ENCODE measurements at regions not wholly inside any gene's neighbourhood (a gene's known extent, or its start where the extent isn't known, plus 50 kb on each side); places are given as distances from the start of the nearest gene placed in this dataset.
A peak's percentile ranks its signal among the peaks of the same experiment; 100 is the strongest.
"Not testable (repeated sequence)": the region's sequence is repeated elsewhere in the genome, so short reads cannot be mapped to it uniquely, and the experiment has no call there.

- DNase-seq = no peak
These were observed 111.4 kb upstream of the CPHXL start for GRCh38 chr16:75837681-75838080.

DNA sequence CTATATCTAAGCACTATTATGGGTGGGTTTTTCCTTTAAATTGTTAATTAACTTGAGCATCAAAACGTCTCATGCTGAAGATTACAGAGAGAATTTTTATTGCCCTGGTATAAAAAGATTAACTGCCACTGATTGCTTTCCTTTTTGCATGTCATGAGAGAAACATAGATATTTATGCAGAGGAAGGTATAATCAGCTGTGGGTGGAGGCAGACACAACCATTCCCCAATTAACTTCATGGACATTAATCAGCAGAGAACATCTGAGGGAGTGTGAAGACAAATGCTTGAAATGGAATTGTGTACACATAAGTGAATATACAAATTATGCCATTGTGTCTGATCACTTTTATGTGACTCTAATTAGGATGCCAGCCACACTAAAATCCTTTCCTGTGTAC lies 115.2 kb upstream of the CPHXL start:
- no peak for DNase-seq

- DNase-seq = no peak
These were observed 120.9 kb upstream of the CPHXL start for GRCh38 chr16:75847172-75847571.

- DNase-seq = no peak
These were observed 127.9 kb upstream of the CPHXL start for GRCh38 chr16:75854152-75854551.

DNA sequence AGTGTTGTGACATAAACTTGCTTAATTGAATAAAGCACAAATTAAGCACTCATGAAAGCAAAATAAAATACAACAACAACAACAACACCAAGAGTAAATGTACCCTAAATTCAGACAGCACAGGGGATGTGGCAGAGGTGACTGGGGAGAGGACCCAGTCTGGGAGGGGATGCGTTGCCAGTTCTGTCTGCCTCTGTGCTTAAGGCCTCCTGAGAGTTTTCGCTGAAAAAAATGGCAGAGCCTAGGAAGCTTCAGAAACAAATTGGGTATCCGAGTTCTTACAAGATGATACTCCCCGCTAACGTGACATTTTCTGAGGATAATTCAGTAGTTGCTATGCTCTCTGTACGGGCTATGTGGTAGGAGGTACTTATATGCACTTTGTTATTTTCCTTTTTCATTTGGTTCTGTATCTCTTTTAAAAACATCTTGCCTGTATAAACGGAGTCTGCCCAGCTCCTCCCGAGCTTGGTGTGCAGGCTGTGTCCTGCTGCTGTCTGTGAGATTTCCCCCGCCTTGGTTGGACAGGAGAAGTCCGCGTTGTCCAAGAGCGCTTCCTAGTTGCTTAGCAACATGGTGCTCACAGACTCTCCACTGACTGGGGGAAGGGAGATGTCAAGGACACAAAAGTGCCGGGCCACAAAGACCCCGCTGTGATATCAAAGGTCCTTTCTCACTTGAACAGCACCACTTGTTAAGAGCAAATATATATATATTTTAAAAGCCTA lies 134.2 kb upstream of the CPHXL start:
- DNase-seq = no peak

- DNase-seq = no peak
These were observed 135.2 kb upstream of the CPHXL start for GRCh38 chr16:75861311-75862097.

DNA sequence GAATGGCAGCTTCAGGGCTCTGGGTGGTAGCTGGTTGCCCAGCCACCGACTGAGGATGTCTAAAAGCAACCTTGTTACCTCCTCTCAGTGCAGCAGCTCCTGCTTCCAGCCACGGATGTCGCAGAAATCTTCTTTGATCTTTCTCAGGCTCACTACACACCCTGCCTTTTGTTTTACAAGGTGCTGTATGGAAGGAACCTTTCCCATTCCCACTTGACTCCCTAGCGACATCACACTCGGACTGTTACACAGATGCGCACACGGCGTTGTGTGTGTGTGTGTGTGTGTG lies 135.8 kb upstream of the CPHXL start:
- DNase-seq = no peak

DNA sequence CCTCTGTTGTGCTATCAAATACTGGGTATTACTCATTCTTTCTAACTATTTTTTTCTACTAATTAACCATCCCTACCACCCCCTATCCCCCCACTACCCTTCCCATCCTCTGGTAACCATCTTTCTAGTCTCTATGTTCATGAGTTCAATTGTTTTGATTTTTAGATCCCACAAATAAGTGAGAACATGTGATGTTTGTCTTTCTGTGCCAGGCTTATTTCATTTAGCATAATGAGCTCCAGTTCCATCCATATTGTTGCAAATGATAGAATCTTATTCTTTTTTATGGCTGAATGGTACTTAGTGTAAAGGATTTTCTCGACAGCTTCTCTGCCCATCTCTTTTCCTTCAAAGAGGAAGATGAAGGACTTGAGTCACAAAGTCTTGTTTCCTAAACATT lies 138.0 kb upstream of the CPHXL start:
- no peak for DNase-seq

DNA sequence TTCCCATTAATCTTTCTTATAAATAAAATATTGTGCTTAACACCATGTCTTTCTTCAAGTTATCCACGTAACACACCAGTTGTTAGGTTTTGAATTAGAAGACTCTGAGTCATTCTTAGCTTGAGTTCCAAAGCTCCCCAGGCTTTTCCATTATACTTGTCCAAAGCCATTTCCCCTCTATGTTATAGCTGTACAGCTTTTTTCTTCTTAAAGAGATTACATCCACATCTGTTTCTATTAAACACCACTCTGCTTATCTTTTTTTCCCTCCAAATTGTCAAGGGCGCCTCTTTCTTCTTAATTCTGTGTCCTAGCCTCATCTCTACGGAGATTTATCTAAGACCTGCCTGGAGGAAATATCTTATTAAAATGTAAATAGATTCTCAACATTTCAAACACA lies 139.4 kb upstream of the CPHXL start:
- no peak for DNase-seq

- DNase-seq = no peak
These were observed 142.6 kb upstream of the CPHXL start for GRCh38 chr16:75868636-75869632.

DNA sequence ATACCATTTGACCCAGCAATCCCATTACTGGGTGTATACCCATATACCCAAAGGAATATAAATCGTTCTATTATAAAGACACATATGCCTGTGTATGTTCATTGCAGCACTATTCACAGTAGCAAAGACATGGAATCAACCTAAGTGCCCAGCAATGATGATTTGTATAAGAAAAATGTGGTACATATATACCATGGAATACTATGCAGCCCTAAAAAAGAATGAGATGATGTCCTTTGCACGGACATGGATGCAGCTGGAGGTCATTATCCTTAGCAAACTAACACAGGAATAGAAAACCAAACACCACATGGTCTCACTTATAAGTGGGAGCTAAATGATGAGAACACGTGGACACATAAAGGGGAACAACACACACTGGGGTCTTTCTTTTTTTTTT lies 155.0 kb upstream of the CPHXL start:
- DNase-seq = not testable (repeated sequence)

GRCh38 chr16:75899163-75899562 lies 172.9 kb upstream of the CPHXL start:
- DNase-seq = no peak

DNA sequence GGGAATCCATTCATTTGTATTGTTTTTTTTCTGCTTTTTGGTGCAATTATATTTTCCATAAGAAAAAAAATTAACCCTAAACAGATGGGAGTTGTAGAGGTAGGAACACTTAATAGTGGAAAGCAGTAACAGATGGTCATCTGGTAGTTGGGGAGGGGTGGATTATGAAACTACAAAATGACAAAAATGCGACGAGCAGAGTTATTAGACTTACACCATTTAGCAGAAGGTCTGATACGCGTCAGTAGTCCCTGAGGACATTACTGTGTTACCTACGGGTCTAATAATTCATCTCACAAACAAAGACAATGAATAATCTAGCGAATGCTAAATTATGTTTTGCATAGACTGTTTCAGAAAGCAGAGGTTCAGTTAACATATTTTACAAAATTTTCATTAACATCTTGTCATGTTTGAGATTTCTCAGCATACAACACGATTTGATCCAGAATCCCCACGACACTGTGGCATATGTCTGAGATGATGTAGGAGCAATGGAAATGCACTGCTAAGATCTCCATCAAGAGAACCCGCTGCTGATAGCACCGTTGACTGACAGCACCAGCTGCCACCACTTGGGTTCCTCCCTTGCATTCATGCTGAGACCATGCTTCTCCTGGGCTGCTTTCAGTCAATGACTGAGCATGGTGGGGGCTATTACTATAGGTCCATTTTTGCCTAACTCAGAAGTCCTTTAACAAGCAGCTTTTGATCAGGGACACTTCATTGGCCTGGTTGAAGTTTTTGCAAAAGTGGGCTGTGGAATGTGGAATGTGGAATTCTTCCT lies 182.2 kb upstream of the CPHXL start:
- DNase-seq = no peak

DNA sequence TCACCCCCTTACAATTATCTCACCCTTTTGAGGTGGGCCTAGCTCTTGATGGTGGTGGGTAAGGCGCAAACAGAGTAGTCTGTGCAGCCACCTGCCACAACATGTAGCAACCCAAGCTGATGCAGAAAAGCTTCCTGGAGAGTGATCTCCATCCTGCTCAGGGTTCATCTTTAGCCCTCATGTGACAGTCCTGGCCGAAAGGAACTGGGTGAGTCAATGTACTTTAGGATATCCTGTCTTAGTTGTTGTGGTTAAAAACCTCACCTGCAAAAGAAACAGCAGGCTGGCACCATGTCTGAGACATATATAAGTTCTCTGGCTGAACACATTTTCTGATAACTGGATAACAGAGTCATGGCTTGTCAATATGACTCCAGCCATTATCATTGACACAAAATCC lies 183.5 kb upstream of the CPHXL start:
- DNase-seq = no peak

DNA sequence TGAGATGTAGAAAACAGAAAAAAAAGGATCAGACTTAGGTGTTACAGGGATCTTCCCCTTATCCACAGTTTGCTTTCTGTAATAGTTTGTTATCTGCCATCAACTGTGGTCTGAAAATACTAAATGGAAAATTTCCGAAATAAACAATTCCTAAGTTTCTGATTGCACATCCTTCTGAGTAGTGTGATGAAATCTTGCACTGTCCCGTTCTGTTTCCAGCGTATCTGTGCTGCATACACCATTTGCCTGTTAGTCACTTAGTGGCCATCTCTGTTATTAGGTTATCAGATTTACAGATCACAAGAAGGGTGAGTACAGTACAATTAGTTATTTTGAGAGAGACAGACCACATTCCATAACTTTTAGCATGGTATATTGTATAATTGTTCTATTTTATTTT lies 185.6 kb upstream of the CPHXL start:
- no peak for DNase-seq

GRCh38 chr16:75913958-75914357 lies 187.7 kb upstream of the CPHXL start:
- DNase-seq = no peak

GRCh38 chr16:75916451-75916850 lies 190.2 kb upstream of the CPHXL start:
- no peak for DNase-seq

- no peak for DNase-seq
These were observed 191.8 kb upstream of the CPHXL start for GRCh38 chr16:75918109-75918508.

GRCh38 chr16:75919664-75920063 lies 193.4 kb upstream of the CPHXL start:
- no peak for DNase-seq

DNA sequence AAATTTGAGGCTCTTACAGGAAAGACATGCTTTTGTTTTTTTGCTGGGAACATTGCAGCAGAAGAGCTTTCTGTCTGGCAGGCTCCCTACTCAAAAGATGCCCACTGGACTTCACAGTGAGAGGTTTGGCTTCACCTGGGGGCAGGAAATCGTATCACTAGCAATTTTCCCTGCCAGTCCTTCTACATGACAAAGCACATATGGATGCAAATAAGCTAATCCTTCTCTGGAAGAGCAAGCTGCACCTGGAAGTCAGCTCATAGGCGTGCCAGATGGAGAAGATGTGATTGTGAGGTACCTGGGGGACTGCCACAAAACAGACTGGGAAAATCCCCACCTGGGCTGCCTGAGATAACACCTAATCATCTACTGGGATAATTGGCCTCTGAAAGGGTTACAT lies 195.0 kb upstream of the CPHXL start:
- peak; percentile 55 for DNase-seq

GRCh38 chr16:75922250-75922649 lies 196.0 kb upstream of the CPHXL start:
- DNase-seq = no peak

GRCh38 chr16:75924397-75924796 lies 198.1 kb upstream of the CPHXL start:
- no peak for DNase-seq

DNA sequence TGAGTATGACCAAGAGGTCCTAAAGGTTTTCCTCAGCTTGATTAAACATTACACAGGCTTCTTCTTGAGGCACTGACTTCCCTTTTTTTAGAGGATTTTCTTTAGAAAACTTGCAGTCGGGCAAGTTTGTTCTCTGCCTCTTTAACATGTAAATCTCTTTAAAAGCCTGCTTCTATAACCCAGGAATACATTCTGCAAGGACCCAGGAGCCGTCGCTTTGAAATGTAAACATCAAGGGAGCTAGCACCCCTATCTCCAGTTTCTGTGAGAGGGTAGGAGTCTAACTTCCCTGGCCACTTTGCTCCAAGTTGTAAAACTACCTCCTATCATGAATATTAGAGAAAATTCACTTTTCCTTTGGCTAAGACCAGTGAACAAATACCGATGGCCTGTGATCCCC lies 201.5 kb upstream of the CPHXL start:
- no peak for DNase-seq

Data from NCI-H2081 treated with DMSO at 0.1 percent for 48 hours (cell line).